Fibroblast of villous mesenchyme (primary cell): ENCODE measurements at regions not wholly inside any gene's neighbourhood (a gene's known extent, or its start where the extent isn't known, plus 50 kb on each side); places are given as distances from the start of the nearest gene placed in this dataset.

Source experiments
- DNase-seq: peaks from one replicate; pipeline ENCODE4 v3.0.0-alpha.2; 2010; ENCODE audit warnings: low read depth
- H3K4me3 ChIP-seq: 2 replicates; pipeline ENCODE4 v1.5.1; 2011; ENCODE audit warnings: low read depth, mild to moderate bottlenecking, low read length
- TF ChIP-seq, protein P1 (sequence below): IDR thresholded peaks from 2 replicates; pipeline ENCODE4 v1.5.1; 2012; ENCODE audit warnings: low read depth, mild to moderate bottlenecking, low read length; ENCODE audit not compliant: insufficient read depth

- DNase-seq, result no peak
- TF ChIP-seq, protein P1, sequence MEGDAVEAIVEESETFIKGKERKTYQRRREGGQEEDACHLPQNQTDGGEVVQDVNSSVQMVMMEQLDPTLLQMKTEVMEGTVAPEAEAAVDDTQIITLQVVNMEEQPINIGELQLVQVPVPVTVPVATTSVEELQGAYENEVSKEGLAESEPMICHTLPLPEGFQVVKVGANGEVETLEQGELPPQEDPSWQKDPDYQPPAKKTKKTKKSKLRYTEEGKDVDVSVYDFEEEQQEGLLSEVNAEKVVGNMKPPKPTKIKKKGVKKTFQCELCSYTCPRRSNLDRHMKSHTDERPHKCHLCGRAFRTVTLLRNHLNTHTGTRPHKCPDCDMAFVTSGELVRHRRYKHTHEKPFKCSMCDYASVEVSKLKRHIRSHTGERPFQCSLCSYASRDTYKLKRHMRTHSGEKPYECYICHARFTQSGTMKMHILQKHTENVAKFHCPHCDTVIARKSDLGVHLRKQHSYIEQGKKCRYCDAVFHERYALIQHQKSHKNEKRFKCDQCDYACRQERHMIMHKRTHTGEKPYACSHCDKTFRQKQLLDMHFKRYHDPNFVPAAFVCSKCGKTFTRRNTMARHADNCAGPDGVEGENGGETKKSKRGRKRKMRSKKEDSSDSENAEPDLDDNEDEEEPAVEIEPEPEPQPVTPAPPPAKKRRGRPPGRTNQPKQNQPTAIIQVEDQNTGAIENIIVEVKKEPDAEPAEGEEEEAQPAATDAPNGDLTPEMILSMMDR, result no peak
- no peak overlapping the region for H3K4me3 ChIP-seq
These were observed 121.6 kb upstream of the IRF2BP2 start for GRCh38 chr1:234731569-234732085.

GRCh38 chr1:234730770-234731568, 121.0 kb upstream of the IRF2BP2 start:
- no peak for DNase-seq
- TF ChIP-seq, protein P1, result no peak
- H3K4me3 ChIP-seq, result no peak overlapping the region

- TF ChIP-seq, protein P1, result no peak
- no peak for DNase-seq
- no peak overlapping the region for H3K4me3 ChIP-seq
These were observed 120.4 kb upstream of the IRF2BP2 start for GRCh38 chr1:234730475-234730769.

DNA sequence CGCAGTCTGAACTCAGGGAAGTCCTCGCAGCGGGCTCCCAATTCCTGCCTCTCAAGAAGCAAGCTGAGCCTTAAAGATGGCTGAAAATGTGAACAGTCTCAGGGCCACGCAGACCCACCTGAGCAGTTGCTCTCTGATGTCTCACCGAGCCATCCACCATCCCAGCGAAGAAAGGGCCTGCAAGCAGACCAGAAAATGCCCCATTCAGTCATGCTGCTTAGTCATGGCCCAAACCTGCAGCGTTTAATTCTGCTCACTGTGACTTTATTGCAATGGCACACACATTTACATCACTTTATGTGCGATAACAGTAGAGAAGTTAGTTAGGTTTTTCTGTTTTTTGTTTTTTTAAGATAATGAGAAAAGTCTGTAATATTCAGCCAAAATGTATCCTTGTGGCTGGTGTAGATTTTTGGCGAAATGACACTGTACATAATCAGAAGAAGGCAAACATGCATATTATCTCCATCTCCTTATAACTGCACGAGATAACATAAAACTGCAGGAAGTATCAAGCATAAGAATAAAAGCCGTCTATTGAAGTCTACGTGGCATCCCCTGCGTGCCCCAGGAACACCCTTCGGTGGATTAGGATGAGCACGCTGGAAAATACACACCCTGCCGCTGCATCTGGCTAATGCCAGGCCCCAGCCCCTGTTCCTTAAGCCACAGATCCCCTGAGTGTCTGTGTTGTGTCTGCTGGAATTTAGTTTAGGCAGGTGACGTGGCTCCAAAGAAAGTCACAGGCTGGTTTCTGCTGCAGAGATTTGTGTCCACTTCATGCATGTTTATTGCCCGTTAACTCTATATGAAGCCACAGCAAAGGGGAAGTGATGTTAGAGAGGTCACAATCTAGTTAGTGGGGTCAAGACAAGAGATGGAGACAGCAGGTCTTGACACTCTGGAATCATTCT, 119.8 kb upstream of the IRF2BP2 start:
- no peak overlapping the region for H3K4me3 ChIP-seq
- TF ChIP-seq, protein P1, result no peak
- peak; percentile 23 for DNase-seq

- no peak overlapping the region for H3K4me3 ChIP-seq
- no peak for DNase-seq
- TF ChIP-seq, protein P1, result no peak
These were observed 118.8 kb upstream of the IRF2BP2 start for GRCh38 chr1:234728740-234729139.

DNA sequence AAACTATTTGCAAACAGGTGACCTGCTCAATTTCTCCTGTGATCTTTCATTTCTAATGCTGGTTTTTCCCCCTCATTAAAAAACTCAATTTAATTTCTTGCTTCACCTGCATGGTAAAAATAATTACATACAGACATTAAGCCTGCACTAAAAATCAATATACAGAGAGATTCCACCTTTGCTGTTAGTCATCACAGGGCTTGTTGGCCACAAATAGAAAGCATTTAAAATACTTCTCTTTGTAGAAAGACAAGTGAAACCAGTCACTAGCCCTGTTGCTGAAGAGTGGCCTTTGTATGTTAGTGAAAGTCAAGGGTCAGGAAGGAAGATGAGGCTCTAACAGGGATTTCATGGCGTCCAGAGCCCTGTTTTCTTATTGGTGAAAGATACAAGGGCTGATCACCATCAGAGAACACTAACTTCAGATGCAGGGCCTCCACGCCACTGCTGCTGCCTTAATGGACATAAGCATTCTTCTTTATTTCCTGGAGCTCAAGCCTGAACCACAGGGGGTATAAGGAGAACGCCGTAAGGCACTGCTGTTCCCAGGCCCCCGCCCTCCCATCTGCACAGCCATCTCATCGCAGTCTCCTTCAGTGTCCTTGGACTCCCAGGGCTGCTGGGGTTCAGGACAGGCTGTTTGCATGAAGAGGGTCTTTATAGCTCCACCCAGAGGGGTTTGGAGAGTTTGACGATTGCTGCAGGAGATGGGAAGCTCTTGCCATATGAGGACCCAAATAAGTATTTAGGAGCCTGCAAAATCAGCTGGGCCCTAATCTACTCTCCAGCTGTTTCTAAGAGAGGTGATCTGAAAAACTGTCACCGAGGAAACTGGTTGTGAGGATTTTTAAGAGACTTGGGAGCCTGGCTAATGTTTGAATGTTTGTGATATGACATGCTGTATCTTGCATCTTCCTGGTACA, 117.3 kb upstream of the IRF2BP2 start:
- no peak for DNase-seq
- TF ChIP-seq, protein P1, result no peak
- no peak overlapping the region for H3K4me3 ChIP-seq
